ENCODE measurements at regions not wholly inside any gene's neighbourhood (a gene's known extent, or its start where the extent isn't known, plus 50 kb on each side); places are given as distances from the start of the nearest gene placed in this dataset.

- no peak for TF ChIP-seq CTCF (IDR thresholded peaks at IDR 0.05; ENCODE audit: low read depth, low read length)
- no peak for TF ChIP-seq EZH2phosphoT487 (IDR thresholded peaks at IDR 0.05; ENCODE audit: low read depth)
Measured at GRCh38 chr7:19970514-19970913, 197.1 kb upstream of the TMEM196 start.

Data from OCI-LY3 (cell line).